Hematopoietic multipotent progenitor cell treated with erythropoietin and hydrocortisone succinate and interleukin-3 and kit ligand, for 6 days (in vitro differentiated cells): ENCODE measurements at regions not wholly inside any gene's neighbourhood (a gene's known extent, or its start where the extent isn't known, plus 50 kb on each side); places are given as distances from the start of the nearest gene placed in this dataset.
"Not testable (repeated sequence)": the region's sequence is repeated elsewhere in the genome, so short reads cannot be mapped to it uniquely, and the experiment has no call there.

ENCODE experiments used
- DNase-seq: peaks from one replicate; pipeline ENCODE4 v3.0.0-alpha.2; 2015

GRCh38 chr12:77249892-77250291 lies 184.5 kb upstream of the E2F7 start:
- DNase-seq = no peak

GRCh38 chr12:77248036-77248435 lies 182.7 kb upstream of the E2F7 start:
- DNase-seq = no peak

- DNase-seq = no peak
These were observed 182.2 kb upstream of the E2F7 start for GRCh38 chr12:77247542-77247941.

GRCh38 chr12:77243345-77243744 lies 178.0 kb upstream of the E2F7 start:
- DNase-seq = no peak

GRCh38 chr12:77239617-77240016 lies 174.2 kb upstream of the E2F7 start:
- DNase-seq = no peak

- DNase-seq = no peak
These were observed 173.0 kb upstream of the E2F7 start for GRCh38 chr12:77238335-77238734.

- no peak for DNase-seq
These were observed 172.5 kb upstream of the E2F7 start for GRCh38 chr12:77237896-77238295.

GRCh38 chr12:77236066-77236465 lies 170.7 kb upstream of the E2F7 start:
- no peak for DNase-seq

GRCh38 chr12:77232045-77232444 lies 166.7 kb upstream of the E2F7 start:
- DNase-seq = no peak

- peak; percentile 71 for DNase-seq
These were observed 166.1 kb upstream of the E2F7 start for GRCh38 chr12:77231501-77231918.

GRCh38 chr12:77229640-77230442 lies 164.5 kb upstream of the E2F7 start:
- no peak for DNase-seq

GRCh38 chr12:77228376-77228775 lies 163.0 kb upstream of the E2F7 start:
- DNase-seq = no peak

- no peak for DNase-seq
These were observed 161.0 kb upstream of the E2F7 start for GRCh38 chr12:77226368-77226767.

GRCh38 chr12:77225373-77225772 lies 160.0 kb upstream of the E2F7 start:
- DNase-seq = no peak

GRCh38 chr12:77224346-77224745 lies 159.0 kb upstream of the E2F7 start:
- no peak for DNase-seq

- no peak for DNase-seq
These were observed 157.0 kb upstream of the E2F7 start for GRCh38 chr12:77222336-77222735.

GRCh38 chr12:77220586-77220985 lies 155.2 kb upstream of the E2F7 start:
- DNase-seq = peak; percentile 3

GRCh38 chr12:77218278-77218677 lies 152.9 kb upstream of the E2F7 start:
- DNase-seq = no peak

- DNase-seq = not testable (repeated sequence)
These were observed 150.8 kb upstream of the E2F7 start for GRCh38 chr12:77216136-77216535.

- DNase-seq = no peak
These were observed 148.8 kb upstream of the E2F7 start for GRCh38 chr12:77214136-77214535.

GRCh38 chr12:77213319-77213718 lies 147.9 kb upstream of the E2F7 start:
- no peak for DNase-seq

- DNase-seq = no peak
These were observed 145.4 kb upstream of the E2F7 start for GRCh38 chr12:77210724-77211123.

- peak; percentile 7 for DNase-seq
These were observed 138.7 kb upstream of the E2F7 start for GRCh38 chr12:77204083-77204482.

GRCh38 chr12:77202457-77203060 lies 137.2 kb upstream of the E2F7 start:
- no peak for DNase-seq
